ENCODE measurements at regions not wholly inside any gene's neighbourhood (a gene's known extent, or its start where the extent isn't known, plus 50 kb on each side); places are given as distances from the start of the nearest gene placed in this dataset.

GRCh38 chr10:2874963-2875362 lies 192.4 kb upstream of the PFKP start:
- TF ChIP-seq CTCF (IDR thresholded peaks at IDR 0.05; ENCODE audit: insufficient read depth, low read length, poor library complexity, severe bottlenecking) (no peak), EZH2phosphoT487 (conservative IDR thresholded peaks at IDR 0.05; ENCODE audit: low read length) (no peak)
- Histone ChIP-seq H3K9ac (ENCODE audit: low read length) (no peak overlapping the region), H4K20me1 (ENCODE audit: low read depth, low read length) (no peaks in the 10 kb centered on the region), H3K9me2 (replicated peaks; ENCODE audit: insufficient read depth, low read length) (no peaks in the 10 kb centered on the region), H3K36me3 (ENCODE audit: low read length) (no peaks in the 10 kb centered on the region), H2AFZ (ENCODE audit: low read depth, low read length, severe bottlenecking) (no peak overlapping the region), H3K4me2 (ENCODE audit: low read depth, low read length, poor library complexity, severe bottlenecking) (no peak overlapping the region), H3K9me3 (ENCODE audit: insufficient read depth, low read length) (no peaks in the 10 kb centered on the region), H3F3A (ENCODE audit: insufficient read depth) (no peaks in the 10 kb centered on the region), H3K79me2 (ENCODE audit: insufficient read depth, low read length) (no peaks in the 10 kb centered on the region), H3K27me3 (ENCODE audit: low read length) (no peaks in the 10 kb centered on the region), H3K4me3 (ENCODE audit: insufficient read depth, low read length, poor library complexity, severe bottlenecking) (no peak overlapping the region), H3K27ac (ENCODE audit: low read depth, low read length) (no peak overlapping the region)

- no peaks in the 10 kb centered on the region for H3F3A ChIP-seq (ENCODE audit: insufficient read depth)
- no peak overlapping the region for H2AFZ ChIP-seq (ENCODE audit: low read depth, low read length, severe bottlenecking)
- H3K36me3 ChIP-seq (ENCODE audit: low read length): no peaks in the 10 kb centered on the region
- H3K27ac ChIP-seq (ENCODE audit: low read depth, low read length): no peak overlapping the region
- no peak overlapping the region for H3K4me2 ChIP-seq (ENCODE audit: low read depth, low read length, poor library complexity, severe bottlenecking)
- H4K20me1 ChIP-seq (ENCODE audit: low read depth, low read length): no peaks in the 10 kb centered on the region
- TF ChIP-seq CTCF (IDR thresholded peaks at IDR 0.05; ENCODE audit: insufficient read depth, low read length, poor library complexity, severe bottlenecking) (no peak), EZH2phosphoT487 (conservative IDR thresholded peaks at IDR 0.05; ENCODE audit: low read length) (no peak)
- no peaks in the 10 kb centered on the region for H3K9me3 ChIP-seq (ENCODE audit: insufficient read depth, low read length)
- H3K9me2 ChIP-seq (replicated peaks; ENCODE audit: insufficient read depth, low read length): no peaks in the 10 kb centered on the region
- H3K27me3 ChIP-seq (ENCODE audit: low read length): no peaks in the 10 kb centered on the region
- no peak overlapping the region for H3K9ac ChIP-seq (ENCODE audit: low read length)
- no peak overlapping the region for H3K4me3 ChIP-seq (ENCODE audit: insufficient read depth, low read length, poor library complexity, severe bottlenecking)
- H3K79me2 ChIP-seq (ENCODE audit: insufficient read depth, low read length): no peaks in the 10 kb centered on the region
These were observed 193.6 kb upstream of the PFKP start for GRCh38 chr10:2873769-2874168.

- TF ChIP-seq CTCF (IDR thresholded peaks at IDR 0.05; ENCODE audit: insufficient read depth, low read length, poor library complexity, severe bottlenecking) (no peak), EZH2phosphoT487 (conservative IDR thresholded peaks at IDR 0.05; ENCODE audit: low read length) (no peak)
- Histone ChIP-seq H4K20me1 (ENCODE audit: low read depth, low read length) (no peaks in the 10 kb centered on the region), H3K4me2 (ENCODE audit: low read depth, low read length, poor library complexity, severe bottlenecking) (no peak overlapping the region), H3F3A (ENCODE audit: insufficient read depth) (no peaks in the 10 kb centered on the region), H3K4me3 (ENCODE audit: insufficient read depth, low read length, poor library complexity, severe bottlenecking) (no peak overlapping the region), H3K9ac (ENCODE audit: low read length) (no peak overlapping the region), H2AFZ (ENCODE audit: low read depth, low read length, severe bottlenecking) (no peak overlapping the region), H3K27ac (ENCODE audit: low read depth, low read length) (no peak overlapping the region), H3K36me3 (ENCODE audit: low read length) (no peaks in the 10 kb centered on the region), H3K79me2 (ENCODE audit: insufficient read depth, low read length) (no peaks in the 10 kb centered on the region), H3K27me3 (ENCODE audit: low read length) (no peaks in the 10 kb centered on the region), H3K9me2 (replicated peaks; ENCODE audit: insufficient read depth, low read length) (no peaks in the 10 kb centered on the region), H3K9me3 (ENCODE audit: insufficient read depth, low read length) (no peaks in the 10 kb centered on the region)
These were observed 195.6 kb upstream of the PFKP start for GRCh38 chr10:2871673-2872219.

Measured in SU-DHL-6 (cell line).